CD4-positive, alpha-beta T cell (primary cell): ENCODE measurements at regions not wholly inside any gene's neighbourhood (a gene's known extent, or its start where the extent isn't known, plus 50 kb on each side); places are given as distances from the start of the nearest gene placed in this dataset.

ENCODE experiments used
- ATAC-seq: fragments of 200-7000 bp; cut with Tn5 transposase; one replicate; pipeline ENCODE4 v1.10.0; 2022; ENCODE audit warnings: mild to moderate bottlenecking; ENCODE audit not compliant: poor library complexity
- CTCF ChIA-PET: fragments of 350-600 bp; sonication (Branson Sonifier 250); formaldehyde crosslinking; loops from one replicate; lab custom pipeline; 2021; ENCODE audit warnings: antibody characterized with exemption, inconsistent platforms; lab: Charles Lee
- POLR2A ChIA-PET: fragments of 350-600 bp; sonication (Branson Sonifier 250); formaldehyde crosslinking; loops from one replicate; lab custom pipeline; 2021; ENCODE audit warnings: antibody characterized with exemption, inconsistent platforms; lab: Charles Lee
- DNase-seq, 14 experiments: peaks; one replicate each; pipeline ENCODE4 v3.0.0-alpha.2; 2013 to 2020; ENCODE audit warnings: mixed read lengths in 2 of 14
- H3K27ac ChIP-seq, 2 donors: one replicate each; pipeline versions ENCODE4 v1.5.1 to v1.7.0; 2013; ENCODE audit warnings: low read length in 2 of 2, low read depth in 1 of 2, mild to moderate bottlenecking in 1 of 2
- H3K27me3 ChIP-seq, 2 experiments: 1 replicate in 1 of 2; 2 replicates in 1 of 2; pipeline versions ENCODE4 v1.6.1 to v1.7.0; 2013; ENCODE audit warnings: low read length in 2 of 2, control low read depth in 1 of 2, mild to moderate bottlenecking in 1 of 2, moderate library complexity in 1 of 2; ENCODE audit not compliant: insufficient read depth in 2 of 2, control insufficient read depth in 1 of 2
- H3K36me3 ChIP-seq: one replicate; pipeline ENCODE4 v1.6.1; 2013; ENCODE audit warnings: low read length, control low read depth; ENCODE audit not compliant: insufficient read depth
- H3K4me1 ChIP-seq: one replicate; pipeline ENCODE4 v1.6.1; 2013; ENCODE audit warnings: low read length, control low read depth; ENCODE audit not compliant: insufficient read depth
- H3K4me3 ChIP-seq: one replicate; pipeline ENCODE4 v1.5.1; 2013; ENCODE audit warnings: mild to moderate bottlenecking, low read length, moderate library complexity
- H3K9me3 ChIP-seq, 2 experiments: 1 replicate in 1 of 2; 2 replicates in 1 of 2; pipeline versions ENCODE4 v1.6.1 to v1.7.0; 2013; ENCODE audit warnings: low read length in 2 of 2, mild to moderate bottlenecking in 2 of 2, control low read depth in 1 of 2, moderate library complexity in 1 of 2; ENCODE audit not compliant: control insufficient read depth in 1 of 2, insufficient read depth in 1 of 2
- H3K27ac Mint-ChIP-seq: one replicate; pipeline ENCODE4 v1.8.0; 2020; ENCODE audit warnings: mixed read lengths
- H3K27me3 Mint-ChIP-seq: one replicate; pipeline ENCODE4 v1.8.0; 2021; ENCODE audit warnings: mixed read lengths
- H3K36me3 Mint-ChIP-seq: one replicate; pipeline ENCODE4 v1.8.0; 2021; ENCODE audit warnings: low read depth, mixed read lengths
- H3K4me1 Mint-ChIP-seq: one replicate; pipeline ENCODE4 v1.8.0; 2021; ENCODE audit warnings: low read depth, mixed read lengths
- H3K4me3 Mint-ChIP-seq: one replicate; pipeline ENCODE4 v1.8.0; 2020; ENCODE audit warnings: mild to moderate bottlenecking, mixed read lengths
- H3K9me3 Mint-ChIP-seq: one replicate; pipeline ENCODE4 v1.8.0; 2020; ENCODE audit warnings: mixed read lengths
- CTCF ChIP-seq: fragments of 200-600 bp; IDR thresholded peaks from one replicate; pipeline ENCODE4 v1.8.0; 2022; ENCODE audit warnings: antibody characterized with exemption, mild to moderate bottlenecking
- intact Hi-C, 2 experiments: fragments of 100-400 bp; cut with DNase I in 1 of 2; cut with micrococcal nuclease in 1 of 2; formaldehyde crosslinking; loops; one replicate each; pipeline versions ENCODE4 v1.15.1 to v1.9.0; 2023 to 2025; cut with DNase I, micrococcal nuclease

- DNase-seq: no peak
- Histone ChIP-seq H3K4me1 (no peaks in the 10 kb centered on the region), H3K9me3 (peaks cover 0 to 15% of the 10 kb centered on the region in 2 experiments), H3K27me3 (no peaks in the 10 kb centered on the region), H3K27ac (no peak overlapping the region), H3K4me3 (no peak overlapping the region), H3K36me3 (no peaks in the 10 kb centered on the region)
- H3K9me3 Mint-ChIP-seq: peaks cover 3% of the 10 kb centered on the region
- POLR2A ChIA-PET: no interaction called here
- intact Hi-C loops: no loop called here
- TF ChIP-seq CTCF: no peak
- no peak overlapping the region for H3K27ac Mint-ChIP-seq
- no peaks in the 10 kb centered on the region for H3K36me3 Mint-ChIP-seq
- H3K27me3 Mint-ChIP-seq: no peaks in the 10 kb centered on the region
- no peak overlapping the region for H3K4me3 Mint-ChIP-seq
- H3K4me1 Mint-ChIP-seq: no peaks in the 10 kb centered on the region
- ATAC-seq: no peak
- CTCF ChIA-PET: no interaction called here
These were observed 972.3 kb upstream of the DDX18 start for GRCh38 chr2:116842164-116842563.

- H3K36me3 Mint-ChIP-seq: no peaks in the 10 kb centered on the region
- no peak overlapping the region for H3K27ac Mint-ChIP-seq
- no peak for DNase-seq
- Histone ChIP-seq H3K4me3 (no peak overlapping the region), H3K9me3 (peaks cover 0 to 8% of the 10 kb centered on the region in 2 experiments), H3K27me3 (no peaks in the 10 kb centered on the region), H3K27ac (no peak overlapping the region), H3K4me1 (no peaks in the 10 kb centered on the region), H3K36me3 (no peaks in the 10 kb centered on the region)
- no peak for TF ChIP-seq CTCF
- peaks cover 21% of the 10 kb centered on the region for H3K9me3 Mint-ChIP-seq
- ChIA-PET CTCF (no interaction called here), POLR2A (no interaction called here)
- ATAC-seq: no peak
- H3K4me3 Mint-ChIP-seq: no peak overlapping the region
- intact Hi-C loops: no loop called here
- H3K4me1 Mint-ChIP-seq: no peaks in the 10 kb centered on the region
- no peaks in the 10 kb centered on the region for H3K27me3 Mint-ChIP-seq
These were observed 954.8 kb upstream of the DDX18 start for GRCh38 chr2:116859708-116860107.

GRCh38 chr2:116874021-116874420 is 940.5 kb upstream of the DDX18 start:
- no peaks in the 10 kb centered on the region for H3K27me3 ChIP-seq
- intact Hi-C loops: no loop called here
- H3K27ac ChIP-seq: no peak overlapping the region
- no peaks in the 10 kb centered on the region for H3K27me3 Mint-ChIP-seq
- no peak overlapping the region for H3K4me3 ChIP-seq
- no peaks in the 10 kb centered on the region for H3K4me1 Mint-ChIP-seq
- H3K27ac Mint-ChIP-seq: no peak overlapping the region
- ChIA-PET CTCF (no interaction called here), POLR2A (no interaction called here)
- ATAC-seq (no peak), DNase-seq (no peak)
- no peaks in the 10 kb centered on the region for H3K4me1 ChIP-seq
- no peaks in the 10 kb centered on the region for H3K36me3 Mint-ChIP-seq
- H3K36me3 ChIP-seq: no peaks in the 10 kb centered on the region
- peaks cover 17% of the 10 kb centered on the region for H3K9me3 Mint-ChIP-seq
- H3K9me3 ChIP-seq: peaks cover 0 to 8% of the 10 kb centered on the region in 2 experiments
- no peak overlapping the region for H3K4me3 Mint-ChIP-seq
- TF ChIP-seq CTCF: no peak
